ENCODE measurements at regions not wholly inside any gene's neighbourhood (a gene's known extent, or its start where the extent isn't known, plus 50 kb on each side); places are given as distances from the start of the nearest gene placed in this dataset.

- Histone ChIP-seq H3K27ac (no peak overlapping the region), H3K36me3 (ENCODE audit: insufficient read depth in 1 of 2, low read depth in 1 of 2) (no peaks in the 10 kb centered on the region), H3K27me3 (ENCODE audit: insufficient read depth in 3 of 3, low read length in 2 of 3) (peaks cover 0 to 1% (median 0%) of the 10 kb centered on the region in 3 donors), H3K9me3 (no peaks in the 10 kb centered on the region), H3K4me1 (no peaks in the 10 kb centered on the region), H3K4me3 (no peak overlapping the region)
- 73 to 76% (median 73%) methylated on average over 19 of the region's 19 CpGs for WGBS, 3 donors
- TF ChIP-seq CTCF (IDR thresholded peaks at IDR 0.05), result no peak
- DNase-seq, result no peak
- no peak for ATAC-seq
- intact Hi-C loops (cut with DNase I), result no loop called here
Measured at GRCh38 chr4:78989697-78990270, 50.5 kb upstream of the PAQR3 start.
